ENCODE measurements at regions not wholly inside any gene's neighbourhood (a gene's known extent, or its start where the extent isn't known, plus 50 kb on each side); places are given as distances from the start of the nearest gene placed in this dataset.
"Not testable (repeated sequence)": the region's sequence is repeated elsewhere in the genome, so short reads cannot be mapped to it uniquely, and the experiment has no call there.

- Mint-ChIP-seq H3K27me3 (ENCODE audit: low read depth in 2 of 2) (no peaks in the 10 kb centered on the region), H3K36me3 (no peaks in the 10 kb centered on the region), H3K27ac (no peak overlapping the region), H3K4me1 (no peaks in the 10 kb centered on the region), H3K9me3 (peaks cover 3 to 4% of the 10 kb centered on the region in 2 donors), H3K4me3 (no peak overlapping the region)
- Histone ChIP-seq H3K36me3 (ENCODE audit: control insufficient read depth, insufficient read depth, low read length) (no peaks in the 10 kb centered on the region), H3K27ac (ENCODE audit: low read length) (no peak overlapping the region), H3K4me3 (ENCODE audit: low read length) (no peak overlapping the region), H3K4me1 (ENCODE audit: control insufficient read depth, insufficient read depth, low read length) (no peaks in the 10 kb centered on the region), H3K27me3 (ENCODE audit: control insufficient read depth, insufficient read depth, low read length) (no peaks in the 10 kb centered on the region), H3K9me3 (ENCODE audit: control insufficient read depth, insufficient read depth, low read length) (no peaks in the 10 kb centered on the region)
- no peak for TF ChIP-seq CTCF (IDR thresholded peaks at IDR 0.05)
- ATAC-seq (no peak), DNase-seq (no peak)
- 100% methylated on average over 1 of the region's 1 CpG for WGBS (ENCODE audit: insufficient coverage)
- intact Hi-C loops (cut with micrococcal nuclease), result no loop called here
These were observed 89.5 kb upstream of the DPP10 start for GRCh38 chr2:114352988-114353387.

DNA sequence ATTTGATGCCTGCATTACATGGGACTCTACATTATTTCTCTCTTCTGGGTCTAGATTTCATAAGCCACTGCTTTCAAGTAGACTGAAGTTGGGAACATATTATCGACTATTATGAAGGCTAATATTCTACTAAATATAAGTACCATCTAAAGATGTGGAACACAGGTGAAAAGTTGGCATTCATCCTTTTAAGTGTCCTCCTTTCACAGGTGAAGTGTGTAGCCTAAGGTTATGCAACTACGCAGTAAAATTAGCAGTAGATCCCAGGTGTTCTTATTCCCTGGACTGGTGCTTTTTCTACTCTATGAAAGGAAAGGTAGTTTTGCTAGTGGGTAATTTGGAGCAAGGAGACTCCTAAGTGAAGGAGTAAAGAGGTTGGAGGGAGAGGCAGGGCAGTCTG lies 88.2 kb upstream of the DPP10 start:
- Mint-ChIP-seq H3K36me3 (no peaks in the 10 kb centered on the region), H3K27me3 (ENCODE audit: low read depth in 2 of 2) (no peaks in the 10 kb centered on the region), H3K4me1 (no peaks in the 10 kb centered on the region), H3K9me3 (peaks cover 7 to 8% of the 10 kb centered on the region in 2 donors), H3K27ac (no peak overlapping the region), H3K4me3 (no peak overlapping the region)
- no peaks in the 10 kb centered on the region for H3K36me3 ChIP-seq (ENCODE audit: control insufficient read depth, insufficient read depth, low read length)
- intact Hi-C loops (cut with micrococcal nuclease), result no loop called here
- H3K27me3 ChIP-seq (ENCODE audit: control insufficient read depth, insufficient read depth, low read length), result no peaks in the 10 kb centered on the region
- ATAC-seq (no peak), DNase-seq (no peak)
- 100% methylated on average over 1 of the region's 2 CpGs for WGBS (ENCODE audit: insufficient coverage)
- TF ChIP-seq CTCF (IDR thresholded peaks at IDR 0.05), result no peak
- no peak overlapping the region for H3K4me3 ChIP-seq (ENCODE audit: low read length)
- no peaks in the 10 kb centered on the region for H3K9me3 ChIP-seq (ENCODE audit: control insufficient read depth, insufficient read depth, low read length)
- H3K4me1 ChIP-seq (ENCODE audit: control insufficient read depth, insufficient read depth, low read length), result no peaks in the 10 kb centered on the region
- H3K27ac ChIP-seq (ENCODE audit: low read length), result no peak overlapping the region

GRCh38 chr2:114368705-114369104 lies 73.7 kb upstream of the DPP10 start:
- peaks cover 12 to 19% of the 10 kb centered on the region in 2 donors for H3K9me3 Mint-ChIP-seq
- no peak for TF ChIP-seq CTCF (IDR thresholded peaks at IDR 0.05)
- H3K27ac ChIP-seq (ENCODE audit: low read length), result no peak overlapping the region
- H3K4me3 ChIP-seq (ENCODE audit: low read length), result no peak overlapping the region
- no peaks in the 10 kb centered on the region for H3K27me3 ChIP-seq (ENCODE audit: control insufficient read depth, insufficient read depth, low read length)
- H3K27me3 Mint-ChIP-seq (ENCODE audit: low read depth in 2 of 2), result no peaks in the 10 kb centered on the region
- no CpG with 5 or more reads among the region's 2 CpGs for WGBS (ENCODE audit: insufficient coverage)
- peaks cover 20% of the 10 kb centered on the region for H3K36me3 Mint-ChIP-seq
- no peaks in the 10 kb centered on the region for H3K9me3 ChIP-seq (ENCODE audit: control insufficient read depth, insufficient read depth, low read length)
- H3K4me1 ChIP-seq (ENCODE audit: control insufficient read depth, insufficient read depth, low read length), result no peaks in the 10 kb centered on the region
- H3K27ac Mint-ChIP-seq, result no peak overlapping the region
- H3K36me3 ChIP-seq (ENCODE audit: control insufficient read depth, insufficient read depth, low read length), result no peaks in the 10 kb centered on the region
- no peaks in the 10 kb centered on the region for H3K4me1 Mint-ChIP-seq
- ATAC-seq (no peak), DNase-seq (no peak)
- no peak overlapping the region for H3K4me3 Mint-ChIP-seq
- intact Hi-C loops (cut with micrococcal nuclease), result no loop called here

GRCh38 chr2:114371721-114372120 lies 70.7 kb upstream of the DPP10 start:
- ATAC-seq; H3K27ac ChIP-seq (ENCODE audit: low read length); H3K27me3 Mint-ChIP-seq (ENCODE audit: low read depth in 2 of 2); H3K27me3 ChIP-seq (ENCODE audit: control insufficient read depth, insufficient read depth, low read length); H3K27ac Mint-ChIP-seq; H3K4me1 Mint-ChIP-seq; DNase-seq; H3K4me3 Mint-ChIP-seq; H3K4me1 ChIP-seq (ENCODE audit: control insufficient read depth, insufficient read depth, low read length); H3K36me3 ChIP-seq (ENCODE audit: control insufficient read depth, insufficient read depth, low read length); H3K9me3 ChIP-seq (ENCODE audit: control insufficient read depth, insufficient read depth, low read length); intact Hi-C loops (cut with micrococcal nuclease); H3K4me3 ChIP-seq (ENCODE audit: low read length): not testable (repeated sequence)
- Mint-ChIP-seq H3K36me3 (peaks cover 20% of the 10 kb centered on the region), H3K9me3 (peaks cover 18 to 19% of the 10 kb centered on the region in 2 donors)

All from natural killer cell (primary cell).